Activated CD4-positive, alpha-beta T cell treated with anti-CD3 and anti-CD28 coated beads, Interleukin-2, amount 50 U/mL, for 16 hours (primary cell): ENCODE measurements at regions not wholly inside any gene's neighbourhood (a gene's known extent, or its start where the extent isn't known, plus 50 kb on each side); places are given as distances from the start of the nearest gene placed in this dataset.
"Not testable (repeated sequence)": the region's sequence is repeated elsewhere in the genome, so short reads cannot be mapped to it uniquely, and the experiment has no call there.

ENCODE experiments used
- DNase-seq: peaks from one replicate; pipeline ENCODE4 v3.0.0-alpha.2; 2020

GRCh38 chr15:81705727-81706126 is 331.7 kb upstream of the TMC3 start:
- not testable (repeated sequence) for DNase-seq

- DNase-seq = no peak
Measured at GRCh38 chr15:81686021-81686420, 312.0 kb upstream of the TMC3 start.

- DNase-seq = no peak
Measured at GRCh38 chr15:81685237-81685636, 311.2 kb upstream of the TMC3 start.

GRCh38 chr15:81680829-81681228 is 306.8 kb upstream of the TMC3 start:
- DNase-seq = no peak

- no peak for DNase-seq
Measured at GRCh38 chr15:81666839-81667238, 292.8 kb upstream of the TMC3 start.

- DNase-seq = no peak
Measured at GRCh38 chr15:81660976-81661375, 287.0 kb upstream of the TMC3 start.

- DNase-seq = no peak
Measured at GRCh38 chr15:81653259-81653658, 279.2 kb upstream of the TMC3 start.

GRCh38 chr15:81645470-81645869 is 271.5 kb upstream of the TMC3 start:
- no peak for DNase-seq

GRCh38 chr15:81643771-81644170 is 269.8 kb upstream of the TMC3 start:
- DNase-seq = no peak

GRCh38 chr15:81642451-81642990 is 268.5 kb upstream of the TMC3 start:
- no peak for DNase-seq

- not testable (repeated sequence) for DNase-seq
Measured at GRCh38 chr15:81636064-81636463, 262.1 kb upstream of the TMC3 start.

GRCh38 chr15:81633889-81634288 is 259.9 kb upstream of the TMC3 start:
- no peak for DNase-seq

- DNase-seq = no peak
Measured at GRCh38 chr15:81625896-81626295, 251.9 kb upstream of the TMC3 start.

- DNase-seq = no peak
Measured at GRCh38 chr15:81619002-81619401, 245.0 kb upstream of the TMC3 start.

- no peak for DNase-seq
Measured at GRCh38 chr15:81612631-81613030, 238.6 kb upstream of the TMC3 start.

GRCh38 chr15:81611679-81612078 is 237.7 kb upstream of the TMC3 start:
- no peak for DNase-seq

GRCh38 chr15:81608309-81608829 is 234.4 kb upstream of the TMC3 start:
- no peak for DNase-seq

- no peak for DNase-seq
Measured at GRCh38 chr15:81604713-81605112, 230.7 kb upstream of the TMC3 start.

- DNase-seq = no peak
Measured at GRCh38 chr15:81596159-81596865, 222.3 kb upstream of the TMC3 start.

- no peak for DNase-seq
Measured at GRCh38 chr15:81595752-81596151, 221.7 kb upstream of the TMC3 start.

- DNase-seq = no peak
Measured at GRCh38 chr15:81589671-81590070, 215.7 kb upstream of the TMC3 start.

- no peak for DNase-seq
Measured at GRCh38 chr15:81575436-81576123, 201.6 kb upstream of the TMC3 start.

- DNase-seq = peak; percentile 3
Measured at GRCh38 chr15:81573098-81573746, 199.2 kb upstream of the TMC3 start.

- DNase-seq = no peak
Measured at GRCh38 chr15:81572190-81572589, 198.2 kb upstream of the TMC3 start.
